ENCODE measurements at regions not wholly inside any gene's neighbourhood (a gene's known extent, or its start where the extent isn't known, plus 50 kb on each side); places are given as distances from the start of the nearest gene placed in this dataset.
"Not testable (repeated sequence)": the region's sequence is repeated elsewhere in the genome, so short reads cannot be mapped to it uniquely, and the experiment has no call there.

- not testable (repeated sequence) for TF ChIP-seq CTCF (IDR thresholded peaks at IDR 0.05; ENCODE audit: low read depth, low read length, poor library complexity, severe bottlenecking); EZH2phosphoT487 (IDR thresholded peaks at IDR 0.05; ENCODE audit: borderline replicate concordance, low read length)
Measured at GRCh38 chr9:38242151-38242550, 150.4 kb upstream of the ALDH1B1 start.
